ENCODE measurements at regions not wholly inside any gene's neighbourhood (a gene's known extent, or its start where the extent isn't known, plus 50 kb on each side); places are given as distances from the start of the nearest gene placed in this dataset.

DNA sequence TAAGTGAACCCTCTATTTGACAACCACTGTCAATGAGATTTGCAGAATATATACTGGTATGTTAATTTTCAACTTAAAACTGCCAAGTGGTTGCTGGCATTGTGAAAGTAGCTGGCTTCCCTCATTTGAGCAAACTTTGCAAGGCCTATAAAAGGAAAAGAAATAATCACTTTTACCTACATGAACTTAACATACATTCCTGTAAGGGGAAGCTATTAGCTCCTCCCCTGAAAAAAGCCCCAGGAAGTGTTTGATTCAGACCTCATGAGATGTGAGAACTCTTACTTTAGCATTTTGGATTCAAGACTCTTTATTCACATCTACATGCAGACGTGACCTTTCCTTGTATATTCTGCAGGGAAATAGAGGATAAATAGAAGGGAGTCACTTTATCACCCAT is 175.6 kb downstream of the OTUD1 start:
- TF ChIP-seq CTCF (conservative IDR thresholded peaks at IDR 0.05; ENCODE audit: low read length) (no peak), EZH2phosphoT487 (IDR thresholded peaks at IDR 0.05; ENCODE audit: borderline replicate concordance) (no peak)
